GM19455 (cell line): ENCODE measurements at regions not wholly inside any gene's neighbourhood (a gene's known extent, or its start where the extent isn't known, plus 50 kb on each side); places are given as distances from the start of the nearest gene placed in this dataset.

Experiments
- ATAC-seq: cut with Tn5 transposase; IDR thresholded peaks from one replicate; pipeline ENCODE4 v1.9.1; 2021; ENCODE audit not compliant: unreplicated experiment

DNA sequence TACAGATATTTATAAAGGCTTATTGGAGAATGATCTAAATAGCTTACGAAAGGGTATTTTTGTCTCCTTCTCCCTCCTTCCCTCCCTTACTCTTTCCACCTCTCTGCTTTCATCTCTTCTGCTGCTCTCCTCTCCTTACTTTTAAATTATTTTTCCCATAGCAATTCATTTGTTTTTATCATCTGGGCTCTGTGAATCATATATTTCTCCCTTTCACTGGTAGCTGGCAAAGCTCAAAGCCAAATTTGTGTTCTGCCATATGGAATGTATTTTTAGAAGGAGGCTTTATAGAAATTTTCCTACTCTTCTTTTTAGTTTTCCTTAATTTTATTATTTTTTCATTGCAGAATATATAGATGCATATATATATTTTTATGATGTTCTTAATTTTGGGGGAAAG, 385.8 kb downstream of the C3orf38 start:
- no peak for ATAC-seq

DNA sequence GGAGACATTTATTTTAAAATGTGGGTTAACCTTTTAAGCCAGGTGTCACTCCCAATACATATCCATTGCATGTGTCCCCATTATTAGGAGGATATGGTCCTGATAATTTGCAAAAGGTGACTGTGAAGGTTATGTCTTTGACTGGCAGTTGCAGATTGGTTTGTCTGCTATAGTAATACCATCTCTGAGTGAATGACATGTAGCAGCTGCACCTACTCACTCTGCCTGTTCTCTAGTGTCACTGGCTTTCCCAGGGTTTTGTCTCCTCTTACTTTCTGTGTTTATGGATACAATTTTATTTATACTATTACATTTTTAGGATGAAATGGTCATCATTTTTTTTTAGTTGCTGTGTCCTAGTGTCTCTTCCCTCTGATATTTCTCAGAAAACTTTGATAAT, 393.2 kb downstream of the C3orf38 start:
- no peak for ATAC-seq

- ATAC-seq = no peak
These were observed 422.7 kb downstream of the C3orf38 start for GRCh38 chr3:88572450-88572849.

DNA sequence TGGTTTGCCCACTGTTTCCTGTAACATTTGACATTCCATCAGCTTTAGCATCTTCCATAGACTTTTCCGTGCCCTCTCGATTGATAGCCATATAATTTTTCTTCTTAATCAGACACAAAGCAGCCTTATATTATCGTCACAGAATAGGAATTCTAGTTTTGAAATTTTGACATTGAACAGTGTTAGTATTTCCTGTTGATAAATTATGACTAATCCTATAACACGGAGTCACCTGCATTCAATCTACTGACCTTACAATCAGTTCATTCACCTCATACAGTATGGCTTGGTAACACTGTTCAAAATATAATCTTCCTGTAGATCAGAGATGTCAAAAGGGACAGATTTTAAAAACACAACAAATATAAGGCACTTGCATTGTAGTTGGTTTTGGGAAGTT, 423.7 kb downstream of the C3orf38 start:
- no peak for ATAC-seq

DNA sequence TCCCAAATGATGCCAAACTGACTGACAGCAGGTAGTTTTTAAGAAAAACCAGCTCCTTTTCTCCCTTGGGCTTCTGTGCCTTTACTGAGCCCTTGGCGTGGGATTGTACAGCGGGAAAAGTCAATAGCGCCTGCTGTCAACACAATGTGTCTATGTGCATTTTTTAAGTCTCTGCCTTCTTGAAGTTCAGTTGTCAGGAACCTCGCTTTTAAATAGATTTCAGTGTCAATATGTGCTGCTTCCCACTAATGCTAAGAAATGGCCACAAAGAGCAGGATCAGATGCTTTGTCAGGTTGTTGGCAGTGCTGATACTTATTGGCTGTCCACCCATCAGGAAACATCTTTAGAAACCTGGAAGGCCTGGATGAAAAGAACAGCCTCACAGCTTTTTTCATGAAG, 424.4 kb downstream of the C3orf38 start:
- ATAC-seq = no peak

GRCh38 chr3:88584451-88584850, 434.7 kb downstream of the C3orf38 start:
- ATAC-seq = no peak

- ATAC-seq = no peak
These were observed 436.4 kb downstream of the C3orf38 start for GRCh38 chr3:88586121-88586640.

DNA sequence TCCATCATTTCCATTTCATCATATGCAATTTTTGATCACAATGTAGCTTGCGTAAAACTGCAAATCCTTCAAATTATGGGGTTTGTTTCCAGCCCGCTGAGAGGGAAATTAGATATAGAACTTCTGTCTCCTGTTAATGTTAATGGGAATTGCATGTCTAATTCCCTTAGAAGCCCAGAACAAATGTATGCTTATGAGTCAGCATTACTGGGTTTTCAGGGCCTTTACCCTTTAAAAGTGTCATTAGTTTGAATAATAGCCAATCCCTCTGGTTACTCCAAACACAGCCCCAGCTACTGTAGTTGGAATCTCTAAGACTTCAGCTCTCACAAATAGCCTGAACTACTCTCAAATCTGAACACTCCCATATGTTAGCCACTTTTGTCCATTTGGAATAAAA, 439.4 kb downstream of the C3orf38 start:
- no peak for ATAC-seq

DNA sequence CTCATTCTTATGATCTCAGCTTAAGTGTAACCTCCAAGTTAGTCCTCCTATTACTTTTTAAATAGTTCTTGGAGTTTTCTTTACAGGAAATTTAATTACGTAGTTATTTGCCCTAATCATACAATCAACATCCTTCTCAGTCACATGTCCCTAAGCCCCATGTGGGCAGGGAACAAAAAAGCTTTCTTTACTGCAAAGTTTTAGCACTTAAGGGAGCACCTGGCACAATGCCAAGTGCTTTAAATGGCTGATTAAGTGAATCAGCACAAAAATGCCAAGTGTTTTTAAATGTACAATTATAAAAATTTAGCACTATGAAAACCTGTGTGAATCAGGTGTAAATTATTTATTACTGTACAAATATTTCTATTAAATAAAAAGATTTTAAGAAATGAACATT, 445.3 kb downstream of the C3orf38 start:
- no peak for ATAC-seq

- ATAC-seq = no peak
These were observed 446.7 kb downstream of the C3orf38 start for GRCh38 chr3:88596451-88596850.

DNA sequence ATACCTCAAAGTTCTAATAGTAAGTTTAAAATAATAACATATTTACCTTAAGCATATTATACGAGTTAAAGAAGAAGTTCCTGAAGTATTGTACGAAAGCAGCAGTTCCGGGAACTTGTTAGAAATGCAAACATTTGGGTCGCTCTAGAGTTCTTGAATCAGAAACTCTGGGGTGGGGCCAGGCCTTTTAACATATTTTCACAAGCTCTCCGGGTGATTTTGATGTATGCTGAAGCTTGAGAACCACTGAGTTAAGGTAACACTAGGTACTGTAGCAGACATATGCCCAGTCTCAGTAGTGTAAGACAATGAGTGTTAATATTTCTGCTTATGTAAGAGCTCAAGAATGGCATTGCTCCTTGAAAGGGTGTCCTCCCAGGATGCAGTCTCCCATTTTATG, 461.1 kb downstream of the C3orf38 start:
- ATAC-seq = no peak

DNA sequence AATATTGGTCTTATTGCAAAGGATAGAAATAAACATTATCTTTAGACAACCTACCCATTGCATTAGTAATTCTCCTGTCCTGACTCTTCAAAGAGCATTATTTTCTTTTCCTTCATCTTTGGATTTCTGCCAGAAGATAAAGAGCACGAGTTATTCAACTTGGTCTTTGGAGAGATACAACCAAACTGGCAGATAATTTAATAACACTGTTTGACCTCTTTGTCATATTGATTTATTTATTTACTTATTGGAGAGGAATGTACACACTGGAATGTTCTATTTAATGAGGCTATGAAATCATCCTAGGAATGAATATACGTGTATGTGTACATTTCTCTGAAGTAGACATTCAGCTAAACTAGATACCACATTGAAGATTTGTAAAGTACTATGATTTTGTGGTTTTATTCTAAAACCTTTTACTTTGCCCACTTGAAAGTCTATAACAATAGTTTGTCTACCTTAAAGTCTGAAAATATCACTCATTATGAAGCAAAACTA, 462.1 kb downstream of the C3orf38 start:
- ATAC-seq = no peak

DNA sequence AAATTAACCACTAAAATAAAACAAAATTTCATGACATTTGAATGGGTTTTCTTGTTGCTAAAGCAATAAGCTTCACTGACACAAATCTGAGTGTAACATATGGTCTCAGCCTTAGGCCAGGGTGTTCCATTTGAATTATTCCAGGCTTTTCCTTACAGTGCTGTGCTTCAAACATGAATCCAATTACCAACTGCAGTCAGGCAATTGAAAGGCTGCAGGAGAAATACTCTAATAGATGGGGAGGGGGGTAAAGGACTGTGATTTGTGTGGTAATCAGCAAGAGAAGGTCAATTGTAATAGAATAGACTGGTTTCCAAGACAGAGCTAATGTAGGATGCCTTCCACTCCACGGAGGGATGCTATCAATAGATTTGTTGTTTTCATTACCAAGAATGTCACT, 466.7 kb downstream of the C3orf38 start:
- ATAC-seq = no peak

DNA sequence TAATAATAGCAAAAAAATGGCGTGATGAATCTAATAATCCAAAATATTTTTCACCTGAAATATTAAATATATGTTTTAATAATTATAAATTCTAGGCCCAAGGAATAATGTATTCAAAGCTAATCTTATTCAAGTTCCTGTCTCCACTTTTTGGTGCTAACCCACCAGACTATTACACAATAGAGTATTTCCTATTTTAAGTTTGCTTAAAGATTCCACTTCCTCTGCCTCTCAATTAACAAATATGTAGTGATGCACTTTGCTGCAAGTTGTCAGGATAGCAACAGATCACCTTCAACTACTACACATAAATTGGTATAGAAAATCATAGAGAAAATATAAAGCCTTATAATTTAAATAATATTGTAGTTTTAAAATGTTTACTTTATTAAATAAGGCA, 467.5 kb downstream of the C3orf38 start:
- ATAC-seq = no peak

DNA sequence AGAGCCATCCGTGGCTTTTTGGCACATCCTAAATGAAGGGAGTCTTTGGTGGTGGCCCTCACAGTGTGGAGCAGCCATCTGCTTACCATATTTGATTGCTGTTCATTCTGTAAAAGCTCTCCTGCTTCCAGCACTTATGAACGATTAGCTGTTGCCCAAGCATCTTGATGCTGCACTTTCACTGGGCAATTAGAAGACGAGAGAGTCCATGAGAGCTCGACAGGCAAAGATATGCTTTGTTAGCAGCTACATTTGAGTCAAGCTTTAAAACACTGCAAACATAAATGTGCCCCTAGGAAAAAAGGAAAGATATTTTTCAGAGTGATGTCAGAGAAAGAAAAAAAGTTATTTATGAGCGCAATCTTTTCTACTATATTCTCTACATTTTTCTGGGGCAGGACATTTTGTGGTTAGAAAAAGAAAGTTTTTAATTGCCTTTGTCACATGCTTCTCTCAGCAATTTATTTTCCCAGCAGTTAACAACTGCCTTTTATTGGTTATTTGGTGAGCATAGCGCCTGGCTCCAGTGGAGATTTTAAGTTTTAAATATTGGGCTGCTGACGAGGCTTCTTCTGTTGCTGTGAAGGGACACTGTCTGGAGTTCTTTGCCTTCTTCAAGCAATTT, 468.4 kb downstream of the C3orf38 start:
- no peak for ATAC-seq

GRCh38 chr3:88621586-88621985, 471.8 kb downstream of the C3orf38 start:
- no peak for ATAC-seq

DNA sequence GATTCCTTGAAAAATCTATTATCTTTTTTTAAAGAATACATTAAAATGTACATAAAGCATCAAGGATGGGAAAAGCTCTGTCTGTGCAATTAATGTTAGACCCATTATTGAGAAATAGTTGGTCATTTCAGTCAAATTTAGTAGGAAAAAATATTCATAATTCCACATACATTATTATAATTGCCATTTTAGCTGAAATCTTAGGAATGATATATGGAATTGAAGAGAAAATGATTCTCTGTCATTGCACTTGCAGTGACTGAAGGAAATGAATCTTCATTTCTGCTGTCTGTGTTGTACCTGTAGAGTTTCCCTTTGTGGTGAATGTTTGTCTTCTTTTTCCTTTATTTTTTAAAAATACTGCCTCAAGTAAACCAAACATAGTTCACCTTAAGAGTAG, 473.9 kb downstream of the C3orf38 start:
- no peak for ATAC-seq

GRCh38 chr3:88626456-88627120, 476.8 kb downstream of the C3orf38 start:
- no peak for ATAC-seq

- no peak for ATAC-seq
These were observed 478.5 kb upstream of the EPHA3 start for GRCh38 chr3:88628901-88629300.

DNA sequence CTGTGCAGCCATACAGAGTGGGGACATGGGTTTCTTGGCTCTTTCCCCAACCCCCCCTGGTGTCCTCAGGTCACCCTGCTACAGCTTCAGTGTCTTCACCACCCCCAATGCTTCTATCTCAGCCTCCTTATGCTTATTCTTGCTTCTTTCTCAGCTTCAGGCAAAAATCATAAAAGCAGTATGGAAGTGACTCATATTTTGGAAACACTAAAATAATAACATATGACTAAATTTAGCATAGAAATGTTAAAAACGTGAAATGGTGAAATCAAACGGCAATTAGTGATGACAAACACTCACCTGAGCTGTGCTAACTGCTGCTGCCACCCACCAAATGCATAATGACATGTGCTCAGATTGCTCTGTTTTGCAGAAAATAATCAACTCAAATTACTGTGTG, 475.2 kb upstream of the EPHA3 start:
- ATAC-seq = no peak

DNA sequence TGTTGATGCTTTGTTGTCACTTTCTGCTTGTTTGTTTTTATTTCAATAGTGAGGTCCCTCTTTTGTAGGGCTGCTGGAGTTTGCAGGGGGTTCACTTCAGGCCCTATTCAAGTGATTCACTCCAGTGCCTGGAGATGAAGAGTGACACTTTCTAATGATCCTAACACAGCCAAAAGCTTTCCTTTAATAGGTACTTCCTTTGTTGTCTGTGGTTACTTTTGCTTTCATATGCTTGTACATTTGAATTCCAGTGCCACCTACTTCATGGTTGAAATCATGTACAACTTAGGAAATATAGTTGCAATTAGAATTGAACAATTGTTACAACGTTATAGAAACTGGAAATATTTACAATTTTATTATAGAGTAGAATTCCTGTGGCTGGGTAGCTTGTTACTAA, 466.8 kb upstream of the EPHA3 start:
- no peak for ATAC-seq

DNA sequence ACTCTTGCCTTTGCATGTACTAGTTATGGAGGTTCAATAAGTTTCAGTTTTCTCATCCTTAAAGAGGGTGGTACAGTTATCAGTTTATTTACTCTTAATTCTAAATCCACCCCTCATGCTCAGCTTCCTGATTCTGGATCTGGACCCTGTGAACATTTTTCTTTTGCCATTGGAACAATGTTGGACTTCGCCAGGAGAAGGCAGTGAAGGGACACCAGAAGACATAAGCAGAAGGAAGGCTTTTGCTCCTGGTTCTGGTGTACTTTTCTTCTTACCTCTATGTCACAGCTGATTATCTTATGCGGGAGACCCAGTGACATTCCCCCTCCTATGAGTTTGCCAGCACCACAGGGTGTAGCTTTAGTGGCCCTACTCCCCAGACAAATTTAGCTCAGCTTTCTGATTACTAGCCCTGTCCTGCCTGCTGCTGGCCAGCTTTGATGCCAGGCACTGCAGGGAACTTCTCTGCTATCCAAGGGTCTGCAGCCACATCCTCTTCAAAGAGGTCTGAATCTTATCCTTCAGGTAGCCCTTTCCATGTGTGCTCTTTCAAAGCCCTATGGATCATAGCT, 466.3 kb upstream of the EPHA3 start:
- ATAC-seq = no peak
